HEK293 (cell line): ENCODE measurements at regions not wholly inside any gene's neighbourhood (a gene's known extent, or its start where the extent isn't known, plus 50 kb on each side); places are given as distances from the start of the nearest gene placed in this dataset.

Source experiments
- CTCF ChIA-PET: fragments of 350-600 bp; formaldehyde crosslinking; extraction: SDS; loops from one replicate; lab custom pipeline; 2021; ENCODE audit warnings: antibody characterized with exemption; lab: Yijun Ruan, JAX
- POLR2A ChIA-PET: fragments of 300-600 bp; formaldehyde crosslinking; extraction: SDS; loops from one replicate; lab custom pipeline; 2020; ENCODE audit warnings: antibody characterized with exemption, inconsistent platforms; lab: Yijun Ruan, JAX
- H3K27ac ChIP-seq: fragments of 200-500 bp; sonication (Bioruptor generic); 2 replicates; pipeline ENCODE4 v1.5.1; 2014; ENCODE audit warnings: low read depth, low read length, control low read depth, inconsistent platforms; ENCODE audit errors: extremely low read depth
- H3K36me3 ChIP-seq, 2 experiments: fragments of 200-500 bp in 1 of 2; sonication (Bioruptor generic) in 1 of 2; 1 replicate in 1 of 2; 2 replicates in 1 of 2; pipeline ENCODE4 v1.5.1; 2014 to 2017; ENCODE audit warnings: inconsistent platforms in 2 of 2, low read length in 2 of 2; ENCODE audit not compliant: control insufficient read depth in 2 of 2, insufficient read depth in 1 of 2
- H3K4me1 ChIP-seq: fragments of 200-500 bp; sonication (Bioruptor generic); 2 replicates; pipeline ENCODE4 v1.5.1; 2014; ENCODE audit warnings: mild to moderate bottlenecking, low read length, inconsistent platforms; ENCODE audit not compliant: control insufficient read depth, insufficient read depth
- H3K4me3 ChIP-seq: 2 replicates; pipeline ENCODE4 v1.5.1; 2011; ENCODE audit warnings: low read depth, mild to moderate bottlenecking, control low read depth, low read length, moderate library complexity
- H3K9me3 ChIP-seq: fragments of 200-500 bp; sonication (Bioruptor generic); 2 replicates; pipeline ENCODE4 v1.5.1; 2014; ENCODE audit warnings: low read depth, low read length, inconsistent platforms; ENCODE audit not compliant: control insufficient read depth, insufficient read depth
- BCL11B ChIP-seq: fragments of 450-650 bp; formaldehyde crosslinking; IDR thresholded peaks from 2 replicates; pipeline ENCODE4 v1.5.1; 2016; ENCODE audit warnings: low read depth, missing biosample characterization, missing genetic modification characterization
- FEZF1 ChIP-seq: fragments of 450-650 bp; formaldehyde crosslinking; IDR thresholded peaks from 2 replicates; pipeline ENCODE4 v1.5.1; 2016; ENCODE audit warnings: missing biosample characterization, missing genetic modification characterization
- HOXA7 ChIP-seq: sonication (generic); formaldehyde crosslinking; IDR thresholded peaks from 2 replicates; pipeline ENCODE4 v1.8.1; 2022; ENCODE audit warnings: missing genetic modification reagents, borderline replicate concordance
- OVOL3 ChIP-seq: fragments of 450-650 bp; formaldehyde crosslinking; IDR thresholded peaks from 2 replicates; pipeline ENCODE4 v1.5.1; 2016; ENCODE audit warnings: missing biosample characterization, missing genetic modification characterization
- ZBTB1 ChIP-seq: fragments of 450-650 bp; formaldehyde crosslinking; IDR thresholded peaks from 2 replicates; pipeline ENCODE4 v1.5.1; 2016; ENCODE audit warnings: missing biosample characterization, missing genetic modification characterization
- ZBTB20 ChIP-seq: fragments of 450-650 bp; formaldehyde crosslinking; IDR thresholded peaks from 2 replicates; pipeline ENCODE4 v1.5.1; 2016; ENCODE audit warnings: missing biosample characterization, missing genetic modification characterization
- ZBTB8A ChIP-seq: fragments of 450-650 bp; formaldehyde crosslinking; IDR thresholded peaks from 2 replicates; pipeline ENCODE4 v1.5.1; 2016; ENCODE audit warnings: missing biosample characterization, missing genetic modification characterization
- ZFHX2 ChIP-seq: fragments of 450-650 bp; formaldehyde crosslinking; conservative IDR thresholded peaks from 2 replicates; pipeline ENCODE4 v1.5.1; 2016; ENCODE audit warnings: missing biosample characterization, missing genetic modification characterization
- ZNF184 ChIP-seq: fragments of 450-650 bp; IDR thresholded peaks from 2 replicates; pipeline ENCODE4 v1.5.1; 2018; ENCODE audit warnings: missing biosample characterization, mild to moderate bottlenecking, missing genetic modification characterization
- ZNF223 ChIP-seq: fragments of 450-650 bp; formaldehyde crosslinking; IDR thresholded peaks from 2 replicates; pipeline ENCODE4 v1.5.1; 2016; ENCODE audit warnings: missing biosample characterization, missing genetic modification characterization
- ZNF366 ChIP-seq: fragments of 450-650 bp; formaldehyde crosslinking; conservative IDR thresholded peaks from 2 replicates; pipeline ENCODE4 v1.5.1; 2016; ENCODE audit warnings: missing biosample characterization, missing genetic modification characterization
- ZNF433 ChIP-seq: fragments of 450-650 bp; formaldehyde crosslinking; IDR thresholded peaks from 2 replicates; pipeline ENCODE4 v1.5.1; 2016; ENCODE audit warnings: missing biosample characterization, missing genetic modification characterization, low read depth
- ZNF549 ChIP-seq: fragments of 450-650 bp; IDR thresholded peaks from 2 replicates; pipeline ENCODE4 v1.5.1; 2018; ENCODE audit warnings: missing biosample characterization, missing genetic modification characterization, mild to moderate bottlenecking, inconsistent platforms, moderate library complexity
- ZNF596 ChIP-seq: fragments of 450-650 bp; IDR thresholded peaks from 2 replicates; pipeline ENCODE4 v1.5.0; 2018; ENCODE audit warnings: missing biosample characterization, mild to moderate bottlenecking, missing genetic modification characterization, moderate library complexity
- ZNF830 ChIP-seq: fragments of 450-650 bp; IDR thresholded peaks from 2 replicates; pipeline ENCODE4 v1.5.0; 2018; ENCODE audit warnings: missing biosample characterization, missing genetic modification characterization, low read depth, mild to moderate bottlenecking, moderate library complexity
- TF ChIP-seq, protein P1 (sequence below): fragments of 450-650 bp; formaldehyde crosslinking; IDR thresholded peaks from 2 replicates; pipeline ENCODE4 v1.5.1; 2016; ENCODE audit warnings: missing biosample characterization, missing genetic modification characterization
- TF ChIP-seq, protein P2 (sequence below): fragments of 450-650 bp; formaldehyde crosslinking; IDR thresholded peaks from 2 replicates; pipeline ENCODE4 v1.5.1; 2016; ENCODE audit warnings: missing biosample characterization, missing genetic modification characterization
- TF ChIP-seq, protein P3 (sequence below): fragments of 450-650 bp; formaldehyde crosslinking; IDR thresholded peaks from 2 replicates; pipeline ENCODE4 v1.5.1; 2016; ENCODE audit warnings: missing biosample characterization, missing genetic modification characterization
- TF ChIP-seq, protein P4 (sequence below): fragments of 450-650 bp; formaldehyde crosslinking; IDR thresholded peaks from 2 replicates; pipeline ENCODE4 v1.5.1; 2016; ENCODE audit warnings: missing biosample characterization, missing genetic modification characterization
- TF ChIP-seq, protein P5 (sequence below): fragments of 450-650 bp; formaldehyde crosslinking; IDR thresholded peaks from 2 replicates; pipeline ENCODE4 v1.5.1; 2017; ENCODE audit warnings: missing biosample characterization, missing genetic modification characterization
- TF ChIP-seq, protein P6 (sequence below): fragments of 450-650 bp; formaldehyde crosslinking; IDR thresholded peaks from 2 replicates; pipeline ENCODE4 v1.5.1; 2016; ENCODE audit warnings: missing biosample characterization, missing genetic modification characterization
- TF ChIP-seq, protein P7 (sequence below): fragments of 450-650 bp; formaldehyde crosslinking; IDR thresholded peaks from 2 replicates; pipeline ENCODE4 v1.5.1; 2016; ENCODE audit warnings: missing biosample characterization, missing genetic modification characterization, borderline replicate concordance

DNA sequence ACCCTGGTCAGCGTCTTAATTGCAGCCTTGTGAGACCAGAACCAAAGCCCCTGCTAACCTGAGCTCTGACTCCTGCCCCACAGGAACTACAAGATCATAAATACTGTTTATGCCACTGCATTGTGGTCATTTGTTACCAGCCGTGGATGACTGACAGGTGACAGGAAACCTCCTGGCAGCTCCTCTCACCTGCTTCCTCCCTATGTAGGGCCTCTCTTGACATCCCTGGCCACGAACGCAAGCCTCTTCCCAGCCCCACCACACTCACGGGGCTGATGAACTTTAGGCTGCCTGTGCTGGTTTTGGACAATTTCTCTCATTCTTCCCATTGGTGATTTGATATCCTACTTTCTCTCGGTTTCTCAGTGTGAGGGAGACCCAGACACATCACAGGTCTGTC, 357.2 kb upstream of the MYT1L start:
- POLR2A ChIA-PET, result no interaction called here
- CTCF ChIA-PET, result interaction anchor here (3.4 kb wide), 1 partner anchor 10 kb away, joined by 8 read pairs; no protein-coding TSS in a partner anchor

DNA sequence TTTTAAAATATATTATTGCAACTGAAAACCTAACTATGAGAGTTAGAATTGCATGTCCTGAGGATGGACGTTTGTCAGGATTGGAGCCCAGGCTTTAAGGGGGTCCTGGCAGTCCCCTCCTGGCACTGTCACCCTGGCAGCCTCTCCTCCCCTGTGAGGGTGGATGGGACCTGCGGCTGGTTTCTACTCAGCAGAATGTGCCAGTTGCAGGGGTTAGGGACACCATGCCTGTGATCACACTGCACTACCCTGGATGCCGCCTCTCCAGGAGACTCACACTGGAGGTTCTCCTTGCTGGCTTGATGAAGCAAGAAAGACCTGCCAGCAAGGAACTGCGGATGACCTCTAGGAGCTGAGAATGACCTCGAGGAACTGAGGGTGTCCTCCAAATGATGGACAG, 356.7 kb upstream of the MYT1L start:
- Histone ChIP-seq H3K9me3 (no peaks in the 10 kb centered on the region), H3K27ac (no peak overlapping the region), H3K4me1 (no peaks in the 10 kb centered on the region), H3K4me3 (no peak overlapping the region), H3K36me3 (no peaks in the 10 kb centered on the region)
- ChIA-PET CTCF (interaction anchor here (3.4 kb wide), 1 partner anchor 11 kb away, joined by 8 read pairs; no protein-coding TSS in a partner anchor), POLR2A (no interaction called here)
- TF ChIP-seq ZBTB1 (tag by site-specific recombination) (no peak), ZBTB20 (tag by site-specific recombination) (no peak), HOXA7 (CRISPR knock-in tag) (no peak), ZNF184 (tag by site-specific recombination) (no peak)
- TF ChIP-seq, protein P1, sequence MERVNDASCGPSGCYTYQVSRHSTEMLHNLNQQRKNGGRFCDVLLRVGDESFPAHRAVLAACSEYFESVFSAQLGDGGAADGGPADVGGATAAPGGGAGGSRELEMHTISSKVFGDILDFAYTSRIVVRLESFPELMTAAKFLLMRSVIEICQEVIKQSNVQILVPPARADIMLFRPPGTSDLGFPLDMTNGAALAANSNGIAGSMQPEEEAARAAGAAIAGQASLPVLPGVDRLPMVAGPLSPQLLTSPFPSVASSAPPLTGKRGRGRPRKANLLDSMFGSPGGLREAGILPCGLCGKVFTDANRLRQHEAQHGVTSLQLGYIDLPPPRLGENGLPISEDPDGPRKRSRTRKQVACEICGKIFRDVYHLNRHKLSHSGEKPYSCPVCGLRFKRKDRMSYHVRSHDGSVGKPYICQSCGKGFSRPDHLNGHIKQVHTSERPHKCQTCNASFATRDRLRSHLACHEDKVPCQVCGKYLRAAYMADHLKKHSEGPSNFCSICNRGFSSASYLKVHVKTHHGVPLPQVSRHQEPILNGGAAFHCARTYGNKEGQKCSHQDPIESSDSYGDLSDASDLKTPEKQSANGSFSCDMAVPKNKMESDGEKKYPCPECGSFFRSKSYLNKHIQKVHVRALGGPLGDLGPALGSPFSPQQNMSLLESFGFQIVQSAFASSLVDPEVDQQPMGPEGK (tag by site-specific recombination), result no peak
- TF ChIP-seq, protein P2, sequence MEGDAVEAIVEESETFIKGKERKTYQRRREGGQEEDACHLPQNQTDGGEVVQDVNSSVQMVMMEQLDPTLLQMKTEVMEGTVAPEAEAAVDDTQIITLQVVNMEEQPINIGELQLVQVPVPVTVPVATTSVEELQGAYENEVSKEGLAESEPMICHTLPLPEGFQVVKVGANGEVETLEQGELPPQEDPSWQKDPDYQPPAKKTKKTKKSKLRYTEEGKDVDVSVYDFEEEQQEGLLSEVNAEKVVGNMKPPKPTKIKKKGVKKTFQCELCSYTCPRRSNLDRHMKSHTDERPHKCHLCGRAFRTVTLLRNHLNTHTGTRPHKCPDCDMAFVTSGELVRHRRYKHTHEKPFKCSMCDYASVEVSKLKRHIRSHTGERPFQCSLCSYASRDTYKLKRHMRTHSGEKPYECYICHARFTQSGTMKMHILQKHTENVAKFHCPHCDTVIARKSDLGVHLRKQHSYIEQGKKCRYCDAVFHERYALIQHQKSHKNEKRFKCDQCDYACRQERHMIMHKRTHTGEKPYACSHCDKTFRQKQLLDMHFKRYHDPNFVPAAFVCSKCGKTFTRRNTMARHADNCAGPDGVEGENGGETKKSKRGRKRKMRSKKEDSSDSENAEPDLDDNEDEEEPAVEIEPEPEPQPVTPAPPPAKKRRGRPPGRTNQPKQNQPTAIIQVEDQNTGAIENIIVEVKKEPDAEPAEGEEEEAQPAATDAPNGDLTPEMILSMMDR (tag by site-specific recombination), result no peak
- TF ChIP-seq, protein P3, sequence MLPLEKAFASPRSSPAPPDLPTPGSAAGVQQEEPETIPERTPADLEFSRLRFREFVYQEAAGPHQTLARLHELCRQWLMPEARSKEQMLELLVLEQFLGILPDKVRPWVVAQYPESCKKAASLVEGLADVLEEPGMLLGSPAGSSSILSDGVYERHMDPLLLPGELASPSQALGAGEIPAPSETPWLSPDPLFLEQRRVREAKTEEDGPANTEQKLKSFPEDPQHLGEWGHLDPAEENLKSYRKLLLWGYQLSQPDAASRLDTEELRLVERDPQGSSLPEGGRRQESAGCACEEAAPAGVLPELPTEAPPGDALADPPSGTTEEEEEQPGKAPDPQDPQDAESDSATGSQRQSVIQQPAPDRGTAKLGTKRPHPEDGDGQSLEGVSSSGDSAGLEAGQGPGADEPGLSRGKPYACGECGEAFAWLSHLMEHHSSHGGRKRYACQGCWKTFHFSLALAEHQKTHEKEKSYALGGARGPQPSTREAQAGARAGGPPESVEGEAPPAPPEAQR, result no peak

More for the DNA sequence above, 357.2 kb upstream of the MYT1L start:
- H3K27ac ChIP-seq, result no peak overlapping the region
- no peaks in the 10 kb centered on the region for H3K9me3 ChIP-seq
- H3K4me1 ChIP-seq, result no peaks in the 10 kb centered on the region
- no peak overlapping the region for H3K4me3 ChIP-seq
- TF ChIP-seq ZNF433 (tag by site-specific recombination) (no peak), BCL11B (tag by site-specific recombination) (no peak), ZNF366 (tag by site-specific recombination) (no peak), ZNF549 (no peak), ZBTB8A (tag by site-specific recombination) (no peak), ZNF596 (tag by site-specific recombination) (no peak), FEZF1 (tag by site-specific recombination) (no peak), ZNF223 (tag by site-specific recombination) (no peak), OVOL3 (tag by site-specific recombination) (no peak), ZFHX2 (no peak), ZNF830 (tag by site-specific recombination) (no peak)
- TF ChIP-seq, protein P4, sequence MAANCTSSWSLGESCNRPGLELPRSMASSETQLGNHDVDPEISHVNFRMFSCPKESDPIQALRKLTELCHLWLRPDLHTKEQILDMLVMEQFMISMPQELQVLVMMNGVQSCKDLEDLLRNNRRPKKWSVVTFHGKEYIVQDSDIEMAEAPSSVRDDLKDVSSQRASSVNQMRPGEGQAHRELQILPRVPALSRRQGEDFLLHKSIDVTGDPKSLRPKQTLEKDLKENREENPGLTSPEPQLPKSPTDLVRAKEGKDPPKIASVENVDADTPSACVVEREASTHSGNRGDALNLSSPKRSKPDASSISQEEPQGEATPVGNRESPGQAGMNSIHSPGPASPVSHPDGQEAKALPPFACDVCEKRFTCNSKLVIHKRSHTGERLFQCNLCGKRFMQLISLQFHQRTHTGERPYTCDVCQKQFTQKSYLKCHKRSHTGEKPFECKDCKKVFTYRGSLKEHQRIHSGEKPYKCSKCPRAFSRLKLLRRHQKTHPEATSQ (tag by site-specific recombination), result no peak
- TF ChIP-seq, protein P5, sequence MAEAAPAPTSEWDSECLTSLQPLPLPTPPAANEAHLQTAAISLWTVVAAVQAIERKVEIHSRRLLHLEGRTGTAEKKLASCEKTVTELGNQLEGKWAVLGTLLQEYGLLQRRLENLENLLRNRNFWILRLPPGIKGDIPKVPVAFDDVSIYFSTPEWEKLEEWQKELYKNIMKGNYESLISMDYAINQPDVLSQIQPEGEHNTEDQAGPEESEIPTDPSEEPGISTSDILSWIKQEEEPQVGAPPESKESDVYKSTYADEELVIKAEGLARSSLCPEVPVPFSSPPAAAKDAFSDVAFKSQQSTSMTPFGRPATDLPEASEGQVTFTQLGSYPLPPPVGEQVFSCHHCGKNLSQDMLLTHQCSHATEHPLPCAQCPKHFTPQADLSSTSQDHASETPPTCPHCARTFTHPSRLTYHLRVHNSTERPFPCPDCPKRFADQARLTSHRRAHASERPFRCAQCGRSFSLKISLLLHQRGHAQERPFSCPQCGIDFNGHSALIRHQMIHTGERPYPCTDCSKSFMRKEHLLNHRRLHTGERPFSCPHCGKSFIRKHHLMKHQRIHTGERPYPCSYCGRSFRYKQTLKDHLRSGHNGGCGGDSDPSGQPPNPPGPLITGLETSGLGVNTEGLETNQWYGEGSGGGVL (tag by site-specific recombination), result no peak
- TF ChIP-seq, protein P6, sequence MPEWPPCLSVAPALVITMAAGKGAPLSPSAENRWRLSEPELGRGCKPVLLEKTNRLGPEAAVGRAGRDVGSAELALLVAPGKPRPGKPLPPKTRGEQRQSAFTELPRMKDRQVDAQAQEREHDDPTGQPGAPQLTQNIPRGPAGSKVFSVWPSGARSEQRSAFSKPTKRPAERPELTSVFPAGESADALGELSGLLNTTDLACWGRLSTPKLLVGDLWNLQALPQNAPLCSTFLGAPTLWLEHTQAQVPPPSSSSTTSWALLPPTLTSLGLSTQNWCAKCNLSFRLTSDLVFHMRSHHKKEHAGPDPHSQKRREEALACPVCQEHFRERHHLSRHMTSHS (tag by site-specific recombination), result no peak
- TF ChIP-seq, protein P7, sequence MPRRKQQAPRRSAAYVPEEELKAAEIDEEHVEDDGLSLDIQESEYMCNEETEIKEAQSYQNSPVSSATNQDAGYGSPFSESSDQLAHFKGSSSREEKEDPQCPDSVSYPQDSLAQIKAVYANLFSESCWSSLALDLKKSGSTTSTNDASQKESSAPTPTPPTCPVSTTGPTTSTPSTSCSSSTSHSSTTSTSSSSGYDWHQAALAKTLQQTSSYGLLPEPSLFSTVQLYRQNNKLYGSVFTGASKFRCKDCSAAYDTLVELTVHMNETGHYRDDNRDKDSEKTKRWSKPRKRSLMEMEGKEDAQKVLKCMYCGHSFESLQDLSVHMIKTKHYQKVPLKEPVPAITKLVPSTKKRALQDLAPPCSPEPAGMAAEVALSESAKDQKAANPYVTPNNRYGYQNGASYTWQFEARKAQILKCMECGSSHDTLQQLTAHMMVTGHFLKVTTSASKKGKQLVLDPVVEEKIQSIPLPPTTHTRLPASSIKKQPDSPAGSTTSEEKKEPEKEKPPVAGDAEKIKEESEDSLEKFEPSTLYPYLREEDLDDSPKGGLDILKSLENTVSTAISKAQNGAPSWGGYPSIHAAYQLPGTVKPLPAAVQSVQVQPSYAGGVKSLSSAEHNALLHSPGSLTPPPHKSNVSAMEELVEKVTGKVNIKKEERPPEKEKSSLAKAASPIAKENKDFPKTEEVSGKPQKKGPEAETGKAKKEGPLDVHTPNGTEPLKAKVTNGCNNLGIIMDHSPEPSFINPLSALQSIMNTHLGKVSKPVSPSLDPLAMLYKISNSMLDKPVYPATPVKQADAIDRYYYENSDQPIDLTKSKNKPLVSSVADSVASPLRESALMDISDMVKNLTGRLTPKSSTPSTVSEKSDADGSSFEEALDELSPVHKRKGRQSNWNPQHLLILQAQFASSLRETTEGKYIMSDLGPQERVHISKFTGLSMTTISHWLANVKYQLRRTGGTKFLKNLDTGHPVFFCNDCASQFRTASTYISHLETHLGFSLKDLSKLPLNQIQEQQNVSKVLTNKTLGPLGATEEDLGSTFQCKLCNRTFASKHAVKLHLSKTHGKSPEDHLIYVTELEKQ (tag by site-specific recombination), result no peak
- no peaks in the 10 kb centered on the region for H3K36me3 ChIP-seq
